ENCODE measurements at regions not wholly inside any gene's neighbourhood (a gene's known extent, or its start where the extent isn't known, plus 50 kb on each side); places are given as distances from the start of the nearest gene placed in this dataset.

DNA sequence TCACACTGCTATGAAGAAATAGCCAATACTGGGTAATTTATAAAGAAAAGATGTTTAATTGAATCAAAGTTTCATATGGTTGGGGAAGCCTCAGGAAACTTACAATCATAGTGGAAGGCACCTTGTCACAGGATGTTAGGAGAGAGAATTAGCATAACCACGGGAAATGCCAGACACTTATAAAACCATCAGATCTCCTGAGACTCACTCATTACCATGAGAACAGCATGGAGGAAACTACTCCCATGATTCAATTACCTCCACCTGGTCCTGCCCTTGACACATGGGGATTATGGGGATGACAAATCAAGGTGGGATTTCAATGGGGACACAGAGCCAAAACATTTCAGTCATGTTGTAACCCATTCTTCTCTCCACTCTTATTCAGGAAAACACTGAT is 472.9 kb upstream of the FSIP2 start (continued):
- TF ChIP-seq, protein P1, sequence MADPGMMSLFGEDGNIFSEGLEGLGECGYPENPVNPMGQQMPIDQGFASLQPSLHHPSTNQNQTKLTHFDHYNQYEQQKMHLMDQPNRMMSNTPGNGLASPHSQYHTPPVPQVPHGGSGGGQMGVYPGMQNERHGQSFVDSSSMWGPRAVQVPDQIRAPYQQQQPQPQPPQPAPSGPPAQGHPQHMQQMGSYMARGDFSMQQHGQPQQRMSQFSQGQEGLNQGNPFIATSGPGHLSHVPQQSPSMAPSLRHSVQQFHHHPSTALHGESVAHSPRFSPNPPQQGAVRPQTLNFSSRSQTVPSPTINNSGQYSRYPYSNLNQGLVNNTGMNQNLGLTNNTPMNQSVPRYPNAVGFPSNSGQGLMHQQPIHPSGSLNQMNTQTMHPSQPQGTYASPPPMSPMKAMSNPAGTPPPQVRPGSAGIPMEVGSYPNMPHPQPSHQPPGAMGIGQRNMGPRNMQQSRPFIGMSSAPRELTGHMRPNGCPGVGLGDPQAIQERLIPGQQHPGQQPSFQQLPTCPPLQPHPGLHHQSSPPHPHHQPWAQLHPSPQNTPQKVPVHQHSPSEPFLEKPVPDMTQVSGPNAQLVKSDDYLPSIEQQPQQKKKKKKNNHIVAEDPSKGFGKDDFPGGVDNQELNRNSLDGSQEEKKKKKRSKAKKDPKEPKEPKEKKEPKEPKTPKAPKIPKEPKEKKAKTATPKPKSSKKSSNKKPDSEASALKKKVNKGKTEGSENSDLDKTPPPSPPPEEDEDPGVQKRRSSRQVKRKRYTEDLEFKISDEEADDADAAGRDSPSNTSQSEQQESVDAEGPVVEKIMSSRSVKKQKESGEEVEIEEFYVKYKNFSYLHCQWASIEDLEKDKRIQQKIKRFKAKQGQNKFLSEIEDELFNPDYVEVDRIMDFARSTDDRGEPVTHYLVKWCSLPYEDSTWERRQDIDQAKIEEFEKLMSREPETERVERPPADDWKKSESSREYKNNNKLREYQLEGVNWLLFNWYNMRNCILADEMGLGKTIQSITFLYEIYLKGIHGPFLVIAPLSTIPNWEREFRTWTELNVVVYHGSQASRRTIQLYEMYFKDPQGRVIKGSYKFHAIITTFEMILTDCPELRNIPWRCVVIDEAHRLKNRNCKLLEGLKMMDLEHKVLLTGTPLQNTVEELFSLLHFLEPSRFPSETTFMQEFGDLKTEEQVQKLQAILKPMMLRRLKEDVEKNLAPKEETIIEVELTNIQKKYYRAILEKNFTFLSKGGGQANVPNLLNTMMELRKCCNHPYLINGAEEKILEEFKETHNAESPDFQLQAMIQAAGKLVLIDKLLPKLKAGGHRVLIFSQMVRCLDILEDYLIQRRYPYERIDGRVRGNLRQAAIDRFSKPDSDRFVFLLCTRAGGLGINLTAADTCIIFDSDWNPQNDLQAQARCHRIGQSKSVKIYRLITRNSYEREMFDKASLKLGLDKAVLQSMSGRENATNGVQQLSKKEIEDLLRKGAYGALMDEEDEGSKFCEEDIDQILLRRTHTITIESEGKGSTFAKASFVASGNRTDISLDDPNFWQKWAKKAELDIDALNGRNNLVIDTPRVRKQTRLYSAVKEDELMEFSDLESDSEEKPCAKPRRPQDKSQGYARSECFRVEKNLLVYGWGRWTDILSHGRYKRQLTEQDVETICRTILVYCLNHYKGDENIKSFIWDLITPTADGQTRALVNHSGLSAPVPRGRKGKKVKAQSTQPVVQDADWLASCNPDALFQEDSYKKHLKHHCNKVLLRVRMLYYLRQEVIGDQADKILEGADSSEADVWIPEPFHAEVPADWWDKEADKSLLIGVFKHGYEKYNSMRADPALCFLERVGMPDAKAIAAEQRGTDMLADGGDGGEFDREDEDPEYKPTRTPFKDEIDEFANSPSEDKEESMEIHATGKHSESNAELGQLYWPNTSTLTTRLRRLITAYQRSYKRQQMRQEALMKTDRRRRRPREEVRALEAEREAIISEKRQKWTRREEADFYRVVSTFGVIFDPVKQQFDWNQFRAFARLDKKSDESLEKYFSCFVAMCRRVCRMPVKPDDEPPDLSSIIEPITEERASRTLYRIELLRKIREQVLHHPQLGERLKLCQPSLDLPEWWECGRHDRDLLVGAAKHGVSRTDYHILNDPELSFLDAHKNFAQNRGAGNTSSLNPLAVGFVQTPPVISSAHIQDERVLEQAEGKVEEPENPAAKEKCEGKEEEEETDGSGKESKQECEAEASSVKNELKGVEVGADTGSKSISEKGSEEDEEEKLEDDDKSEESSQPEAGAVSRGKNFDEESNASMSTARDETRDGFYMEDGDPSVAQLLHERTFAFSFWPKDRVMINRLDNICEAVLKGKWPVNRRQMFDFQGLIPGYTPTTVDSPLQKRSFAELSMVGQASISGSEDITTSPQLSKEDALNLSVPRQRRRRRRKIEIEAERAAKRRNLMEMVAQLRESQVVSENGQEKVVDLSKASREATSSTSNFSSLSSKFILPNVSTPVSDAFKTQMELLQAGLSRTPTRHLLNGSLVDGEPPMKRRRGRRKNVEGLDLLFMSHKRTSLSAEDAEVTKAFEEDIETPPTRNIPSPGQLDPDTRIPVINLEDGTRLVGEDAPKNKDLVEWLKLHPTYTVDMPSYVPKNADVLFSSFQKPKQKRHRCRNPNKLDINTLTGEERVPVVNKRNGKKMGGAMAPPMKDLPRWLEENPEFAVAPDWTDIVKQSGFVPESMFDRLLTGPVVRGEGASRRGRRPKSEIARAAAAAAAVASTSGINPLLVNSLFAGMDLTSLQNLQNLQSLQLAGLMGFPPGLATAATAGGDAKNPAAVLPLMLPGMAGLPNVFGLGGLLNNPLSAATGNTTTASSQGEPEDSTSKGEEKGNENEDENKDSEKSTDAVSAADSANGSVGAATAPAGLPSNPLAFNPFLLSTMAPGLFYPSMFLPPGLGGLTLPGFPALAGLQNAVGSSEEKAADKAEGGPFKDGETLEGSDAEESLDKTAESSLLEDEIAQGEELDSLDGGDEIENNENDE (IDR thresholded peaks at IDR 0.05; ENCODE audit: insufficient replicate concordance, low read length), result no peak

Data from H1 (cell line).